Sigmoid colon (tissue), 4 donors: ENCODE measurements at regions not wholly inside any gene's neighbourhood (a gene's known extent, or its start where the extent isn't known, plus 50 kb on each side); places are given as distances from the start of the nearest gene placed in this dataset.

Source experiments
- EP300 ChIP-seq, 4 donors: sonication (generic); formaldehyde crosslinking; IDR thresholded peaks; one replicate each; pipeline ENCODE4 v1.6.1; 2017; ENCODE audit warnings: antibody characterized with exemption in 4 of 4
- POLR2A ChIP-seq, 2 donors: fragments of 450-650 bp; IDR thresholded peaks; one replicate each; pipeline ENCODE4 v1.6.1; 2016; ENCODE audit warnings: antibody characterized with exemption in 2 of 2, mild to moderate bottlenecking in 2 of 2, moderate library complexity in 2 of 2
- POLR2AphosphoS5 ChIP-seq, 4 donors: sonication (generic); formaldehyde crosslinking; IDR thresholded peaks; one replicate each; pipeline ENCODE4 v1.6.1; 2017; ENCODE audit warnings: antibody characterized with exemption in 4 of 4
- TF ChIP-seq, protein P1 (sequence below), 4 experiments: fragments of 450-650 bp in 3 of 4; fragments of 200-600 bp in 1 of 4; IDR thresholded peaks; one replicate each; pipeline ENCODE4 v1.5.1; 2016 to 2019; ENCODE audit warnings: antibody characterized with exemption in 4 of 4, mild to moderate bottlenecking in 3 of 4, moderate library complexity in 2 of 4

DNA sequence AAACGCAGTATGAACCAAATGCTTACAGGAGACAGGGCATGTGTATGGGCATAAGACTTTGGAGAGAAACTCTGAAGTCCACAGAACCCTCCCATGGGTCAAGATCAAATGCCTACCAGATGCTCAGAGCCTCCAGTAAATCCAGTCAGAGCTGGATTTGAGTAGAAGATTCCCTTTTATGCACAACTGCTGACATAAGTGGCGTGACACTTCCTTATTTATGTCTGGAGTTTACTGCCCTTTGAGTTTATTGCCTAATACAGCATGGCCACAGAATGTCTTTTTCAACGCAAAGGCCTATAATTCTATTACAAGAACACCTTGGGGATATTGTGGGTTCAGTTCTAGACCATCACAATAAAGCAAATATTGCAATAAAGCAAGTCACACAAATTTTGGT lies 220.0 kb upstream of the FOXQ1 start:
- TF ChIP-seq EP300 (IDR thresholded peaks at IDR 0.05) (no peak), POLR2A (IDR thresholded peaks at IDR 0.05) (no peak), POLR2AphosphoS5 (IDR thresholded peaks at IDR 0.05) (no peak)
- TF ChIP-seq, protein P1, sequence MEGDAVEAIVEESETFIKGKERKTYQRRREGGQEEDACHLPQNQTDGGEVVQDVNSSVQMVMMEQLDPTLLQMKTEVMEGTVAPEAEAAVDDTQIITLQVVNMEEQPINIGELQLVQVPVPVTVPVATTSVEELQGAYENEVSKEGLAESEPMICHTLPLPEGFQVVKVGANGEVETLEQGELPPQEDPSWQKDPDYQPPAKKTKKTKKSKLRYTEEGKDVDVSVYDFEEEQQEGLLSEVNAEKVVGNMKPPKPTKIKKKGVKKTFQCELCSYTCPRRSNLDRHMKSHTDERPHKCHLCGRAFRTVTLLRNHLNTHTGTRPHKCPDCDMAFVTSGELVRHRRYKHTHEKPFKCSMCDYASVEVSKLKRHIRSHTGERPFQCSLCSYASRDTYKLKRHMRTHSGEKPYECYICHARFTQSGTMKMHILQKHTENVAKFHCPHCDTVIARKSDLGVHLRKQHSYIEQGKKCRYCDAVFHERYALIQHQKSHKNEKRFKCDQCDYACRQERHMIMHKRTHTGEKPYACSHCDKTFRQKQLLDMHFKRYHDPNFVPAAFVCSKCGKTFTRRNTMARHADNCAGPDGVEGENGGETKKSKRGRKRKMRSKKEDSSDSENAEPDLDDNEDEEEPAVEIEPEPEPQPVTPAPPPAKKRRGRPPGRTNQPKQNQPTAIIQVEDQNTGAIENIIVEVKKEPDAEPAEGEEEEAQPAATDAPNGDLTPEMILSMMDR (IDR thresholded peaks at IDR 0.05), result no peak
